H1 (cell line): ENCODE measurements at regions not wholly inside any gene's neighbourhood (a gene's known extent, or its start where the extent isn't known, plus 50 kb on each side); places are given as distances from the start of the nearest gene placed in this dataset.

Source experiments
- FOSL1 ChIP-seq: IDR thresholded peaks from 2 replicates; pipeline ENCODE4 v1.6.1; 2011; ENCODE audit warnings: mild to moderate bottlenecking, low read depth, low read length, moderate library complexity; ENCODE audit not compliant: insufficient read depth
- HDAC2 ChIP-seq, 2 experiments: fragments of 300-600 bp in 1 of 2; sonication (generic) in 1 of 2; IDR thresholded peaks; 2 replicates each; pipeline ENCODE4 v1.6.1; 2011 to 2012; ENCODE audit warnings: low read depth in 2 of 2, low read length in 2 of 2, mild to moderate bottlenecking in 2 of 2, moderate library complexity in 2 of 2, borderline replicate concordance in 1 of 2, inconsistent platforms in 1 of 2
- POLR2A ChIP-seq, 2 experiments: IDR thresholded peaks; 1 replicate in 1 of 2; 2 replicates in 1 of 2; pipeline ENCODE4 v1.6.1; 2011; ENCODE audit warnings: low read depth in 2 of 2, low read length in 2 of 2, mild to moderate bottlenecking in 2 of 2; ENCODE audit errors: control extremely low read depth in 1 of 2
- SIX5 ChIP-seq: IDR thresholded peaks from 2 replicates; pipeline ENCODE4 v1.6.1; 2011; ENCODE audit warnings: mild to moderate bottlenecking, low read depth, low read length
- TCF12 ChIP-seq: IDR thresholded peaks from 2 replicates; pipeline ENCODE4 v1.6.1; 2011; ENCODE audit warnings: low read depth, mild to moderate bottlenecking, low read length
- TF ChIP-seq, protein P1 (sequence below), 3 experiments: IDR thresholded peaks; 1 replicate in 2 of 3; 2 replicates in 1 of 3; pipeline versions ENCODE4 v1.5.1 to v1.6.1; 2011; ENCODE audit warnings: low read length in 3 of 3, mild to moderate bottlenecking in 3 of 3, inconsistent platforms in 2 of 3, low read depth in 1 of 3, moderate library complexity in 1 of 3; ENCODE audit not compliant: insufficient read depth in 1 of 3; ENCODE audit errors: control extremely low read depth in 1 of 3

DNA sequence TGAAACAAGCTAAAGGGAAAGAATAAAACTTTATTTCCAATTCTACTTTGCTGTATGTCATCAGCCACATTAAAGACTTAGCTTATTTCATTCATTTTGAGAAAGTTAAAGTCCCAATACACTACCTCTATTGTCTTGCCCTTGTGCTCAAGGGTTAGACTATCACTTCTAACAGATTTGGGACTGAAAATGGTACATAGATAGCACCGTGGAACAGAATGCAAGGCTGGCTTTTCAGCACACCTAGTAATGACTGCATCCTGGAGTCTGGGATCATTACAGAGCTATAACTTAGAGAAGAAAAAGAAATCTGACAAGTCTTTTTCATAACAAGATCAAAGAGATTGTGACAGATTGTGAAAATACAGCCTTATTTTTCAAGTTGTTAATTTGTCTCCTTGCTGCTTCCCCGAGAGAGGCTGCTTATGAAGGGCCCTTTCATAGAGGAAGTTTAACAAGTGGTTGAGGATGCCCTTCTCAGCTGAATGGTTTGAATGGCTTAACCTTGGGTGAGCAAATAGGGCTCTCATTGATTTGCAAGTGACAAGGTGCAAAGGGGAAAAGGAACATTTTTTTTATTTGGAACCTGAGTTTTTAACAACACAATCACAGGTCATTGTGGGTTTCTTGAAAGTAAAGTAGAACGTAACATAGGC lies 371.8 kb downstream of the EPHA4 start:
- TF ChIP-seq, protein P1, sequence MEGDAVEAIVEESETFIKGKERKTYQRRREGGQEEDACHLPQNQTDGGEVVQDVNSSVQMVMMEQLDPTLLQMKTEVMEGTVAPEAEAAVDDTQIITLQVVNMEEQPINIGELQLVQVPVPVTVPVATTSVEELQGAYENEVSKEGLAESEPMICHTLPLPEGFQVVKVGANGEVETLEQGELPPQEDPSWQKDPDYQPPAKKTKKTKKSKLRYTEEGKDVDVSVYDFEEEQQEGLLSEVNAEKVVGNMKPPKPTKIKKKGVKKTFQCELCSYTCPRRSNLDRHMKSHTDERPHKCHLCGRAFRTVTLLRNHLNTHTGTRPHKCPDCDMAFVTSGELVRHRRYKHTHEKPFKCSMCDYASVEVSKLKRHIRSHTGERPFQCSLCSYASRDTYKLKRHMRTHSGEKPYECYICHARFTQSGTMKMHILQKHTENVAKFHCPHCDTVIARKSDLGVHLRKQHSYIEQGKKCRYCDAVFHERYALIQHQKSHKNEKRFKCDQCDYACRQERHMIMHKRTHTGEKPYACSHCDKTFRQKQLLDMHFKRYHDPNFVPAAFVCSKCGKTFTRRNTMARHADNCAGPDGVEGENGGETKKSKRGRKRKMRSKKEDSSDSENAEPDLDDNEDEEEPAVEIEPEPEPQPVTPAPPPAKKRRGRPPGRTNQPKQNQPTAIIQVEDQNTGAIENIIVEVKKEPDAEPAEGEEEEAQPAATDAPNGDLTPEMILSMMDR (IDR thresholded peaks at IDR 0.05; ENCODE audit: control extremely low read depth in 1 of 3, insufficient read depth in 1 of 3, low read depth in 1 of 3, low read length in 3 of 3) = no peak
- no peak for TF ChIP-seq POLR2A (IDR thresholded peaks at IDR 0.05; ENCODE audit: control extremely low read depth in 1 of 2, low read depth in 2 of 2, low read length in 2 of 2)
- no peak for TF ChIP-seq TCF12
- TF ChIP-seq HDAC2 (IDR thresholded peaks at IDR 0.05; ENCODE audit: borderline replicate concordance in 1 of 2, low read depth in 2 of 2, low read length in 2 of 2) = no peak
- no peak for TF ChIP-seq FOSL1
- TF ChIP-seq SIX5 = no peak
